D341Med (cell line): ENCODE measurements at regions not wholly inside any gene's neighbourhood (a gene's known extent, or its start where the extent isn't known, plus 50 kb on each side); places are given as distances from the start of the nearest gene placed in this dataset.
"Not testable (repeated sequence)": the region's sequence is repeated elsewhere in the genome, so short reads cannot be mapped to it uniquely, and the experiment has no call there.

Experiments used
- DNase-seq: peaks from one replicate; pipeline ENCODE4 v3.0.0; 2012; ENCODE audit warnings: low spot score

- DNase-seq = not testable (repeated sequence)
Measured at GRCh38 chr11:24274214-24274781, 222.6 kb upstream of the LUZP2 start.

GRCh38 chr11:24286238-24286637 is 210.6 kb upstream of the LUZP2 start:
- DNase-seq = no peak

DNA sequence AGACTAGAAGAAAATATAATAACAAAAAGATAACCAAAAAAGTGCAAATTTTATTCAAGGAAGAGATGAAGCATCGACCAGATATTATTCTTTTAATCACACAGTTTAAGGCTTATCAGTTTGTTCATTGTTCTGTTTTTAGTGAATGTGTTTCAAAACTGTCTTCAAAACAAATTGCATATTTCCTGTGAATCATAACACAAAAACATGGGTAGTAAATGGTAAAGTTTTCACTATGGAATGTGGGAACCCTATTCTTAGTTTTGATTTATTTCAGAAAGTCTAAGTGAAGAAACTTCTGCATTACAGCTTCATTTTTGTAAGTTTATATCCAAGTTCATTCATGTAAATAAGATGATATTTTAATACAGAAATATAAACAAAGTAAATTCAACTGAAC is 207.6 kb upstream of the LUZP2 start:
- DNase-seq = no peak

DNA sequence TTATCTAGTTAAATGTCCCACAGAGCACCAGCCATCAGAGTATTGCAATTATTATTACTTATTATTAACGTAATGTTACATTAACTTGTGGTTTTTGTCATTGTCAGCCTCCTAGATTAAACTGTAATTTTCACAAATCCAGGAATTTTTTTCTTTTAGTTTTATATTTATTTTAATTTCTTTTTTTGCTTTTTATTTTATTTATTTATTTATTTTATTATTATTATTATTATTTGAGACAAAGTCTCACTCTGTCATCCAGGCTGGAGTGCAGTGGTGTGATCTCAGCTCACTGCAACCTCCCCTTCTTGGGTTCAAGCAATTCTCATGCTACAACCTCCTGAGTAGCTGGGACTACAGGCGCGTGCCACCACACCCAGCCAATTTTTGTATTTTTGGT is 202.9 kb upstream of the LUZP2 start:
- no peak for DNase-seq

DNA sequence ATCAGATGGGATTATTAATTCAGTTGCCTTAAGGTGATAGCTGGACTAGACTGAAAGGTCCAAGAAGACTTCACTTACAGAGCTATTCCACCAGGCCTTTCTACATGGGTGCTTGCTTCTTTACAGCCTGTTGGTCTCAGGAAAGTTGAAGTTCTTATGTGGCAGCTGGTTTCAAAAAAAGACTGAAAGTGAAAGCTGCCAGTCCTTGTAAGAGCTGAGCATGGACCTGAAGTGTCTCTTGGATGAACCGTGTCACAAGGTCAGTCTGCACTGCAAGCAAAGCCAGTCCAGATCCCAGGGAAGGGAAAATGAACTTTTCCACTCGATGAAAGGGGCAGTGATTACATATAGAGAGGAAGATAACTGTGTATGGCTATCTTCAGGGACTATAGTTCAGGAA is 201.5 kb upstream of the LUZP2 start:
- DNase-seq = no peak

GRCh38 chr11:24297461-24297860 is 199.4 kb upstream of the LUZP2 start:
- no peak for DNase-seq

DNA sequence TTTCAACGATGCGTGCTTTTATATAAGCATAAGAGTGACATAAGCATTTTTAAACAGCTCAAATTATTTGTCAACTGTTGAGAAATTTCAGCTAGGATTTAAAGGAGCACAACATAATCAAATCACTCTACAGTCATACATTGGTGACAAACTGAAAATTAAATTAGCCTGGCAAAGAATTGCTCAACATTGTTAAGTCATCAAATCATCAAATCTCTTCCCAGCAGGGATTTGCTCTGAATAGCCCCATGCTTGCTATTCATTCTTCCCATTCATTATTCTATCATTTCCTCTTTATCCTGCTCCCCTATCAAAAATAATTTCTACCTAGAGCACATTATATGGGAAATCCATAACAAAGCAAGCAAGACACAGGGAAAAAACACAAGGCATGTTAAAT is 198.7 kb upstream of the LUZP2 start:
- DNase-seq = no peak

GRCh38 chr11:24311974-24312373 is 184.9 kb upstream of the LUZP2 start:
- no peak for DNase-seq

DNA sequence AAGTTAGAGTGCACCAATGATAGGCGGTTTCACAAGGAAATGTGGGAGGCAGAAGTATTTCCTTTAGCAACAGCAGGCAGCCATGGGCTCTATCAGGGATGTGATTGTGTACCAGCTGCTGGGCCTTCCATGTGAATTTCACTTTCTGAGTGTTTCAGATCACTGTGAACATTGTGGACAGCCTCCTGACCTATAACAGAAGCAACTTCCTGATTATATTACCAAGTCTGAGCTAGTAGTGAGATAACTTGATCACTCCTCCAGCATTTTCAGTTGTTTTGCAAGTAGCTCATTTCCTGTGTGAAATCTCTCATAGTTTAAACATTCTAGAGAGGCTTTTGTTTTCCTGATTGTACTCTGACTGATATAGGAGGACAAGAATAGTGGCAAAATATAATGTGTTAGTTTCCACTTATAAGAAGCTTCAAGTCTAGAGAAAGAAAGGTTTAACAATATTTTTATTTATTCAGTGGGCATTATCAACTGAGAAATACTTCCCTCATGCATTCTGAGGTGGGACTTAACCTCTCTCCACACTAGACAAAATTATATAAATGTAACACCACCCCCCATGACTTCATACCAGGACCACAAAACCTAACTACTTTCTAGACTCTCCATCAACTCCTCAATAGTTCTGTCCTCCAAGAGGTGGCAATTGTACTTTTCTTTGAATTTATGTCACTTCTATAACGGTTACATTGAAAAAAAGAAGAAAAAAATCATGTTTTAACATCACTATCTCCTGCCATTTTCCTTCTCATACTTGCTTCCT is 184.2 kb upstream of the LUZP2 start:
- DNase-seq = no peak

GRCh38 chr11:24321229-24321628 is 175.6 kb upstream of the LUZP2 start:
- no peak for DNase-seq

GRCh38 chr11:24324211-24324610 is 172.6 kb upstream of the LUZP2 start:
- DNase-seq = no peak

- no peak for DNase-seq
Measured at GRCh38 chr11:24344222-24344621, 152.6 kb upstream of the LUZP2 start.

DNA sequence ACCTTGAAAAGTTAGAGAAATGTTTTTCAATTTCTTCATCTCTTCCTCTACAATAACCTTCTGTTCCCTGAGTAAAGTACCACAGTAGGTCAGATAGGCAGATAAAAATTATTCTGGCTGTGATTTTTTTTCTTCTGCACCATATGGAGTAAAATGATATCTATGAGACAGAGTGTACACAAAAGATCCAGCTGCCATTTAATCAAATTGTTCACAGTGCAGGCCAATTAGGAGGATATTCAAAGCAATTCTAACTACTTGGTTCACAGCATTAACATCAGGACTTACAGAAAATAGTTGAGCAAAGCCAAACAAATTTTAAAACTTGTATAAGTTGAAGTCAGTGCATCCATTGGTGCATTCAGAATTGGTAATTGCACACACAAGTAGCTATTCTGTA is 147.9 kb upstream of the LUZP2 start:
- DNase-seq = no peak

DNA sequence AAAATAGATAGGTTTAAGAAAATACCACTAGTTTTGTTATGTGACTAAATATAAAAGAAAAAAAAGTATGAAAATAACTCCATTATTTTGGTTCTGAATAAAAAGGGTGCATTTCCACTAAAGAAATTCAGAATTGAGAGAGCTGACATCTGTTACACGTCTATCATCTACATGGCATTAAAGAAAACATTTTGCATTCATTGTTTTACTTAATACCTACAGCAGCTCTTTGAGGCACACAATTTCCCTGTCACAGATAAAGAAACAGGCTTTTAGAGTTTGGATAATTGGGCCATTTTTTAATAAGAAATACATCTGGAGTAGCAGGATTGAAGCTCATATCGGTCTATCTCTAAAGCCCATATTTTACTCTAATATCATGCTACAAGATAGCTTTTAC is 145.7 kb upstream of the LUZP2 start:
- DNase-seq = no peak

DNA sequence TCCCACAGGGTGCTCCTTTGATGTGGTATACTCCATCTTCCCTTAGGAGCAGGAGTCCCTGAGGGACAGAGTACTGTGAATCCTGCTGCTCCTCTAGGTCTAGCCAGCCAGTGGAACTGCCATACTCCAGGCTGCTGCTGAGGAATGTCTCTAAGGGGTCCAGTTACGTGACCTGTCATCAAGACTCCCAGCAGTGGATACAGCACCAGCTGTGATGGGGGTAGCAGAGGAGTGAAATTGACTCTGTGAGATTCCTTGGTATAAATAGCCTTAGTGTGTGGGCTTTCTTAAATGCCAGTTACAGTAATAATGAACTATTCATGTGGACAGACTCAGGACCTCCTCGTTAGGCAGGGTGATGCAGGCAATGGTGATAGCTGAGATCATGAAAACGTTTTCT is 140.4 kb upstream of the LUZP2 start:
- no peak for DNase-seq

- DNase-seq = no peak
Measured at GRCh38 chr11:24357620-24358410, 139.0 kb upstream of the LUZP2 start.

- DNase-seq = no peak
Measured at GRCh38 chr11:24372491-24372890, 124.4 kb upstream of the LUZP2 start.

DNA sequence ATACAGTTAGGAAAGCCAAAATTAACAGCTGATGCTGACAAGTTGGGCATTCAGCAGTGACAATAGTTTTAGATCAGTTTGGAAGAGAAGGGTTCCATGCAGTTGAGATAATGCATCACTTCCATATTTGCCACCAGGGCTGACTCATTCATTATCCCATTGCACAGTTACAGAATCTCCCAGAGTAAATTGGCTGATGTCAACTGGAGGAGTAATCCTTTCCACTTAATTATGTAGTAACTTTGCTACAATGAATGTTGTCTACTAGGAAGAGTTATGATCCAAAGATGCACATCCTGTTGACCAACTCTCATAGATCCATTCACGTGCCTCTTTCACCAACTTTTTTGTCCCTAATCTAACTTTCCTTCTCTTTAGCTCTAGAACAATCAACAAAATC is 123.3 kb upstream of the LUZP2 start:
- no peak for DNase-seq

- DNase-seq = no peak
Measured at GRCh38 chr11:24375351-24375750, 121.5 kb upstream of the LUZP2 start.

DNA sequence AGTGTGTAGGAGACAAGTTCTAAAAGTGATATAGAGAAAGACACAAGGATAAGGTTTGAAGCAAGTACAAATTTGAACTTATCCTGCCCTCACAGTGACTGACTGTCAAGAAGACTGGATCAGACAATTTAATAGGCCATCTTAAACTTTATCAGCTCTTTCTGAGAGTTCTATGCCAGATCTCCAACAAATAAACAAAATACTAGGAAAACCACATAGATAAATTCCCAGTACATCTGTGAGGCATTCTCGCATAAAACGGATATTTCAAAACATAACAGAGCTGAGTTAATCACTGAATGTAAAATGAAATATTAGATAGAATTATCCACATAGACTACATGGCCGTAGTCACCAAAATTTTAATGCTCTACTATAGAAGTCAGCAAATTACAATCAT is 120.9 kb upstream of the LUZP2 start:
- no peak for DNase-seq

DNA sequence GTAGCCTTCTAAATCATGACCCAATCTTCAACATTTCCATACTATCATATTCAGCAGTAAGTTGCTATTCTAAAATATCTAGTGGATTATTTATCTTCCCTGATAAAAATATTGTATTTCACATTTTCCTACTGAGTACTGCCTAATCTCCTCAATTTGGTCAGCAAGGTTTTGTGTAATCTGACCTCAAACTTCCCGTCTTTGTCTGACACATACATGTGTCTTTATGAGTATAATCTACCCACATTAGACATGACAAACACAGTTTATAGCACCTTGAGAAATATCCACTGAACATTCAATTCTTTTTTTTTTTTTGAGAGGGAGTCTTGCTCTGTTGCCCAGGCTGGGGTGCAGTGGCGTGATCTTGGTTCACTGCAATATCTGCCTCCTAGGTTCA is 113.7 kb upstream of the LUZP2 start:
- DNase-seq = no peak

- no peak for DNase-seq
Measured at GRCh38 chr11:24384240-24384639, 112.6 kb upstream of the LUZP2 start.
